GM12892 (cell line): ENCODE measurements at regions not wholly inside any gene's neighbourhood (a gene's known extent, or its start where the extent isn't known, plus 50 kb on each side); places are given as distances from the start of the nearest gene placed in this dataset.

Experiments used
- POLR2A ChIP-seq: IDR thresholded peaks from 2 replicates; pipeline ENCODE4 v1.6.1; 2011; ENCODE audit warnings: low read depth, low read length, control low read depth
- POLR2AphosphoS5 ChIP-seq: IDR thresholded peaks from 2 replicates; pipeline ENCODE4 v1.6.1; 2011; ENCODE audit warnings: low read depth, low read length, control low read depth
- TAF1 ChIP-seq: IDR thresholded peaks from 2 replicates; pipeline ENCODE4 v1.6.1; 2011; ENCODE audit warnings: low read depth, mild to moderate bottlenecking, control low read depth, low read length, borderline replicate concordance

GRCh38 chrX:148084611-148085010, 103.5 kb downstream of the FMR1NB start:
- no peak for TF ChIP-seq POLR2A
- no peak for TF ChIP-seq POLR2AphosphoS5
- TF ChIP-seq TAF1: no peak
